HFFc6 (cell line): ENCODE measurements at regions not wholly inside any gene's neighbourhood (a gene's known extent, or its start where the extent isn't known, plus 50 kb on each side); places are given as distances from the start of the nearest gene placed in this dataset.

ENCODE experiments used
- DNase-seq: peaks from one replicate; pipeline ENCODE4 v3.0.0-alpha.2; 2018
- H3K27ac Mint-ChIP-seq: 2 replicates; pipeline ENCODE4 v1.8.0; 2020; ENCODE audit warnings: mild to moderate bottlenecking, mixed read lengths
- H3K27me3 Mint-ChIP-seq: 2 replicates; pipeline ENCODE4 v1.8.0; 2021; ENCODE audit warnings: mild to moderate bottlenecking, moderate library complexity, mixed read lengths; ENCODE audit not compliant: insufficient read depth
- H3K36me3 Mint-ChIP-seq: 2 replicates; pipeline ENCODE4 v1.8.0; 2021; ENCODE audit warnings: low read depth, mixed read lengths
- H3K4me1 Mint-ChIP-seq: 2 replicates; pipeline ENCODE4 v1.8.0; 2020; ENCODE audit warnings: low read depth, mixed read lengths
- H3K4me3 Mint-ChIP-seq: 2 replicates; pipeline ENCODE4 v1.8.0; 2020; ENCODE audit warnings: mild to moderate bottlenecking, moderate library complexity, mixed read lengths
- H3K9me3 Mint-ChIP-seq: 2 replicates; pipeline ENCODE4 v1.8.0; 2020; ENCODE audit warnings: mild to moderate bottlenecking, mixed read lengths
- TF ChIP-seq, protein P1 (sequence below): fragments of 200-600 bp; sonication (generic); IDR thresholded peaks from 2 replicates; pipeline ENCODE4 v1.5.0; 2021; ENCODE audit warnings: antibody characterized with exemption, mild to moderate bottlenecking

GRCh38 chr22:26114826-26115225, 54.4 kb upstream of the SEZ6L start:
- Mint-ChIP-seq H3K36me3 (peaks cover 12% of the 10 kb centered on the region), H3K4me1 (no peaks in the 10 kb centered on the region), H3K27ac (no peak overlapping the region), H3K9me3 (peaks cover 70% of the 10 kb centered on the region), H3K27me3 (no peaks in the 10 kb centered on the region; the same call in 1 of the 2 replicates), H3K4me3 (no peak overlapping the region)
- no peak for DNase-seq
- TF ChIP-seq, protein P1, sequence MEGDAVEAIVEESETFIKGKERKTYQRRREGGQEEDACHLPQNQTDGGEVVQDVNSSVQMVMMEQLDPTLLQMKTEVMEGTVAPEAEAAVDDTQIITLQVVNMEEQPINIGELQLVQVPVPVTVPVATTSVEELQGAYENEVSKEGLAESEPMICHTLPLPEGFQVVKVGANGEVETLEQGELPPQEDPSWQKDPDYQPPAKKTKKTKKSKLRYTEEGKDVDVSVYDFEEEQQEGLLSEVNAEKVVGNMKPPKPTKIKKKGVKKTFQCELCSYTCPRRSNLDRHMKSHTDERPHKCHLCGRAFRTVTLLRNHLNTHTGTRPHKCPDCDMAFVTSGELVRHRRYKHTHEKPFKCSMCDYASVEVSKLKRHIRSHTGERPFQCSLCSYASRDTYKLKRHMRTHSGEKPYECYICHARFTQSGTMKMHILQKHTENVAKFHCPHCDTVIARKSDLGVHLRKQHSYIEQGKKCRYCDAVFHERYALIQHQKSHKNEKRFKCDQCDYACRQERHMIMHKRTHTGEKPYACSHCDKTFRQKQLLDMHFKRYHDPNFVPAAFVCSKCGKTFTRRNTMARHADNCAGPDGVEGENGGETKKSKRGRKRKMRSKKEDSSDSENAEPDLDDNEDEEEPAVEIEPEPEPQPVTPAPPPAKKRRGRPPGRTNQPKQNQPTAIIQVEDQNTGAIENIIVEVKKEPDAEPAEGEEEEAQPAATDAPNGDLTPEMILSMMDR = no peak

DNA sequence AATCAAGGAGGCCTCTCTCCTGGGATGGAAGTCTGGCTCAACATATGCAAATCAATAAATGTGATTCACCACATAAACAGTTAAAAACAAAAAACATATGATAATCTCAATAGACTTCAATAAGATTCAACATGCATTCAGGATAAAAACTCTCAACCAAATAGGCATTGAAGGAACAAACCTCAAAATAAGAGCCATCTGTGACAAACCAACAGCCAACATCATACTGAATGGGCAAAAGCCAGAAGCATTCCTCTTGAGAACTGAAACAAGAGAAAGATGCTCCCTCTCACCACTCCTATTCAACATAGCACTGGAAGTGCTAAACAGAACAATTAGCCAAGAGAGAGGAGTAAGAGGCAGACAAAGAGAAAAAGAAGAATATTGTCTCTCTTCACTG, 54.0 kb upstream of the SEZ6L start:
- no peaks in the 10 kb centered on the region for H3K4me1 Mint-ChIP-seq
- H3K9me3 Mint-ChIP-seq = peaks cover 70% of the 10 kb centered on the region
- peaks cover 12% of the 10 kb centered on the region for H3K36me3 Mint-ChIP-seq
- TF ChIP-seq, protein P1 = no peak
- no peak overlapping the region for H3K4me3 Mint-ChIP-seq
- no peak overlapping the region for H3K27ac Mint-ChIP-seq
- DNase-seq = no peak
- no peaks in the 10 kb centered on the region; the same call in 1 of the 2 replicates for H3K27me3 Mint-ChIP-seq
